ENCODE measurements at regions not wholly inside any gene's neighbourhood (a gene's known extent, or its start where the extent isn't known, plus 50 kb on each side); places are given as distances from the start of the nearest gene placed in this dataset.
A peak's percentile ranks its signal among the peaks of the same experiment; 100 is the strongest.
"Not testable (repeated sequence)": the region's sequence is repeated elsewhere in the genome, so short reads cannot be mapped to it uniquely, and the experiment has no call there.

GRCh38 chr10:44300666-44301649, 83.9 kb downstream of the CXCL12 start:
- DNase-seq, result no peak

GRCh38 chr10:44298713-44299112, 86.2 kb downstream of the CXCL12 start:
- no peak for DNase-seq

- DNase-seq, result no peak
Measured at GRCh38 chr10:44297963-44298362, 86.9 kb downstream of the CXCL12 start.

- no peak for DNase-seq
Measured at GRCh38 chr10:44295644-44296241, 89.2 kb downstream of the CXCL12 start.

GRCh38 chr10:44294726-44295412, 90.0 kb downstream of the CXCL12 start:
- DNase-seq, result no peak

DNA sequence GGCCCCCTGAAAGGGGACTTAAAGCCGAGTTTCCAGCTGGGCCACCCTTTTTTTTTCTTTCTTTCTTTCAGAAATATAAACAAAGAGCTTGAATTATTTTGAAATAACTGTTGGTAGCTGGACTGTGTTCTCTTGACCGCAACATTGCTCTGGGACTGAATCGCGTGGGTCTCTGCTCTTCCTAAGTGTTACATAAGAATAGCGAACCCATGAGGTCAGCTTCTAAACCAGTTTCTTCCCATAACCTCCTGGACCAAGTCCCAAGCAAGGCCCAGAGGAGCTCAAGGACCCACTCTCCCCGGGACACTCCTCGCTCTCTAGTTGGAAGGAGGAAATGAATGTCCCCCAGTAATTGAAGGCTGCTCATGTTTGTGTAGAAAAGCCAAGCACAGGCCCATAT, 91.1 kb downstream of the CXCL12 start:
- DNase-seq, result no peak

DNA sequence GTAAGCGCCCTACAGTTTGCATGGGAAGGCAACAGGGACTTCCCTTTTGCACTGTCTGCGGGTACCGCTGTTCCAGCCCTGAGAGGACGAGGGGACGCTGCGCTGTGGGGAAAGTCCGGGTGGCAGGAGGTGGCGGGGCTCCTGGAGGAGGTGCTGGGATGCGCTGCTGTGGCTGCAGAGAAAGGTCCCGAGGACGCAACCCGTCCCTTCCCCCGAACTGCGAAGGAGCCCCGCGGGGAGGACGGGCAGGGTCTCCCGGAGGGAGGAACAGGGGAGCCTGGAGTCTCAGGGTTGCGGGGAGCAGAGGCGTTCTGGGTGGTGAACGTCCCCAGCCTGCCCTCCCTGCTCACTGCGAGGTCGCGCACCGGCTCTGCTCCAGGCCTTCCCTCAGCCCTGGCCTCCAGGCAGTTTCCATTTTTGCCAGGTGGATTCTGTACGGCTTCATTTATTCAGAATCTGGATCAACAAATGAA, 91.6 kb downstream of the CXCL12 start:
- DNase-seq, result no peak

DNA sequence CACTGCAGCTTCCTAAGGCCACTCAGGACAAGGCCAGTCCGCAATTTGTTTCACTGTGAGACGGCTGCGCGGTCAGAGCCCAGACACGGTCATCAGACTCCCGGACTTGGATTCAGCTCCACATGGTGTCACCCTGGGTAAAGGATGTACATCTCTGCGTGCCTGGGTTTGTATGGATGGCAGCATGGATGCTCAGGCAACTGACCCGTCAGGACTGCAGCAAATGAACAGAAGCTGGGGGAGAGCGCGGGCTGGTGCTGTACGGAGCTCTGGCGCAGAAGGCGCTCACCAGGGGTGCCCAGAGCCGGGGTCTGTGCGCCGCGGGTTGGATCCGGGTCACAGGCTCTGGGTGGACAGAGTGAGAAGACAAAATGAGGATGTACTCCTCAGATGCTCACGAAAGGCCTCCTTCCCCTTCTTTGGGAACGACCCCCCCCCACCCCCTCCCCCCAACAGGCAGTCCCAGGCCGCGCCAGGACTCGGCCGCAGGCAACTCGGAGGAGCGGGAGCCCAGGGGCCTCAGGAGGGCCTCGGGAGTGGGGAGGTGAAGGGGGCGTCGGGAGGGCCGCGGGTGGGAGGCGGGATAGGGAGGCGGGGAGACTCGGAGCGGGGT, 92.4 kb downstream of the CXCL12 start:
- DNase-seq, result no peak

GRCh38 chr10:44291091-44291490, 93.8 kb downstream of the CXCL12 start:
- DNase-seq, result no peak

DNA sequence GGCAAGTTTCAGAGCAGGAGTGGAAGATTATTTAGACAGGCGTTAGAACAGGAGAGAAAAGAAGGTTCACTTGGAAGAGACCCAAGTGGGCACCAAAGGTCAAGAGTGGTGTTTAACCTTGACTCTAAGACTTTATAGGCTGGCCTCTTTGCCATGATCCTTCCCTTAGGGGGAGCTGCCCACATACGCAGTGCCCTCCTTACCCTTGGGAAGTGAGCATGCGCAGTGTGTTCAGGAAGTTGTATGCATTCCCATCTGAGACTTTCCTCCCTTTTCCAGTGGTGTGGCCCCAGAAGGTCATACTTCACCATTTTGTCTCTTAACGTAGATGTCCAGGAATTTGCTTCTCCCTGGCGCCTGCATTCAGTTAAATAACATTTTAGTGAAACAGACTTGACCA, 95.8 kb downstream of the CXCL12 start:
- no peak for DNase-seq

DNA sequence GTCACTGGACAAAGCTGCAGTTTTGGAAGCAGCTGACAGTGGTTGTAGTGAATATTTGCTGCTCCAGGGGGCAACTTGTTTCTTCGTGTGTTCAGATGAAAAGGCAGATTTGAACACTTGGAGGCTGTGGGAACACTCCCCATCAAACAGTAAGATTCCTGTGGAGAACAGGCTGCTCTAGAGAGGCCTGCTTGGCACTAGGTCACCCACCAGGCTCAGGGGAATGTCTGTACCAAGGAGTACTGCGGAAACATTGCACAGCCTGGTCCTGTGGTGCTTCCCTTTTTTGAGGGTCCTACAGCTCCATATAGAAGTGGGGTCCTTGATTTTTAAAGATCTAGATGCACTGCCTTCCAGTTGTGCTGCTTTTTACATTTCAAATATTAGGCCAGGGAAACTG, 97.5 kb downstream of the CXCL12 start:
- DNase-seq, result no peak

GRCh38 chr10:44284198-44285084, 100.5 kb downstream of the CXCL12 start:
- no peak for DNase-seq

DNA sequence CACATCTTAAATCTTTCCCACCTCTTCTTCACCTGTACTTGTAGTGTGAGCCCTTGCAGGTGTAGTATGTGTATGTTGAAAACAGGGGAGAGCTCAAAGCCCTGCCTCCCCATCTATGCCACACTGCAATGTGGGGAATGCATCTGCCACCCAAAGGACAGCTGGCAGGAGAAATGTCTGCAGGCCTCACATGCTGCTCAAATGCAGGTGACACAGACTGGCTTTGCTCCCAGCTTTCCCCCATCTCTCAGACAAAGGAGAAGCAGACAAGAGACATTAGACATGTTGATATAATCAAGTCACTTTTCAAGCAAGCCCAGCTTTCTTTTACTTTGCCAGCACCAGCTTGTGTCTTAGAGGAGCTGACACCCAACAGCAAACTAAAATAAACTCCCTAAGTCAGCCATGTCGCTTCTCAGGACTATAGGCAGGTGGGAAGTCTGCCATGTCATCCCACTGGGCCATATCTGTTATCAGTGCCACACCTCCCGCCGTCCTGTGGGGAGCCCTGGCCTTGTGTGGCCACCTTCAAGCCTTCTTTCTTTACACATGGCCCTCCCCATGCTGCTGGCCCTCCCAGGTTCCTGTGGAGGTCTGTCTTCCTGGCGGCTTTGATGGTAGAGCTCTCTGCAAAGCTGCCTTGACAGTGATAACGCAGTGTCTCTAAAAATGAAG, 102.1 kb downstream of the CXCL12 start:
- no peak for DNase-seq

DNA sequence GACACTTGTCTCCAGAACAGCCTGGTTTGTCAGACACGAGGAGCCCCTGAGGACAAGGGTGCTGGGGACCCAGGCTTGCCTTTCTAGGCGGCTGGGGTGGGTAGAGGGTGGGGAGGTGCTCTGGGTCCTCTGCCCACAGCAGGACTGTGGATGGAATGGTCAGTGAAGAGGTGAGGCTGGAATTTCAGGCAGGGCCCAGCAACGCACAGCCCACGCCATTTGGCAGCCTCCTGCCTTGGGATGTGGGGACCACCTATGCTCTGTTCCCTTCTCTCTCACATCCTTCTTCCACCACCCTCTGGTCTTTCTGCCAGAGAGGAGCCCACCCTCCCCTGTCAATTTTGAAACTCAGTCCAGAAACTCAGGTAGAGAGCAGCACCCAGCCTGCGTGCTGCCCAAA, 103.2 kb downstream of the CXCL12 start:
- DNase-seq, result no peak

DNA sequence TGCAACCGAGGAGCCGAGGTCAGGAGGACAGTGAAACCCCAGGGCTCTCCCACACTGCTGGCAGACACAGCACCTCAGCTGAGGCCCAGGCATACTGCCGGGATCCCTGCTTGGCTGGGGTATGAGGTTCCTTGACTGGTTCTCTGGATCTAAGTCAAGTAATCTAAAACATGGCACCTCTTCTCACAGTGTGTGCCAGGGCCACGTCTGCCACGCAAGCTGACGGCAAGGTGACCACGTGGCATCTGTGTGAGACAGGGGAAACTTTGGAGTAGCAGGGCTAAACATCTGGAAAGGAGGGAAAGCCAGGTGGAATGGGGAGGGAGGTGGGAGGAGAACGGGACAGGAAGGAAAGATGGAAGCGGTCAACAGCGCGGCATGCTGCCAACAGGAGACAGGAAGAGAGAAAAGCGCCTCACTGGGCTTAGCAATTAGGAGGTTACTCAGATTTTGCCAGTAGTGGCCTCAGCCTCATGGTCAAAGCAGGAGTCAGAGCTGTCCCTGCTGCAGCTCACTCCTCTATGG, 103.7 kb downstream of the CXCL12 start:
- peak; percentile 11 to 14 for DNase-seq

DNA sequence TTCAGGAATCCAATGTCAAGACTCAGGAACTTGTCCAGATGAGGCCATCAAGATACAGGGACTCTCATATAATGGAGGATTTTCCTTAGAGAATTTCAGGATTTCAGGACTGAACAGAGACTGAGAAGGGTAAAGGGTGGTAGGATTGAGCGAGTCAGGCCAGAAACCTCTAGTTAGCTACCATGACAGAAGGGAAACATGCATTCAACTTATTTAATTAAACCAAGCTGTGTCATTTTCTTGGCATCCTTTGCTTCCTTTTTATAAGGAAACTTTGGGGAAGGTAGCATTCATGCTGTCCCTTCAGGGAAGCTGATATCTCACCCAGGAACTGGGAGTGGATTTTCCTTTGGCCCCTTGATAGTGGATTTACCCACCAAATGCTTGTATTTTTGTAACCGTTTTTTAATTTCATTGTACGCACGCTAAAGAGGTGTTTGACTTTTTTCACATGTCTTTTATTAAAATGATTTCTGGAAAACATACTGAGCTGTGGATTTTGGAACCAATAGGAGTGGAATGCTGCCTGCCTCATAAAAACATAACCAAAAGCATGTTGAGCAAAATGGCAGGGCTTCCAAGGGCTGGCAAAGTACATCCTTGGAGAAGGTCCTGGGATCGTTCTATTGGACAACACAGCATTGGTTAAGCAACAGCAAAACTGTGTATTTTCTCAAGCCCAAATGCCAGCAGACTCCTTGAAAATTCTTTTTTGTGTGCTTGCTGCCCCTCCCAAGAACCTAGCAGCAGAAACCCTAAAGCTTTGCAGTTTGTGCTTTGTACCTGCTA, 104.5 kb downstream of the CXCL12 start:
- no peak for DNase-seq

DNA sequence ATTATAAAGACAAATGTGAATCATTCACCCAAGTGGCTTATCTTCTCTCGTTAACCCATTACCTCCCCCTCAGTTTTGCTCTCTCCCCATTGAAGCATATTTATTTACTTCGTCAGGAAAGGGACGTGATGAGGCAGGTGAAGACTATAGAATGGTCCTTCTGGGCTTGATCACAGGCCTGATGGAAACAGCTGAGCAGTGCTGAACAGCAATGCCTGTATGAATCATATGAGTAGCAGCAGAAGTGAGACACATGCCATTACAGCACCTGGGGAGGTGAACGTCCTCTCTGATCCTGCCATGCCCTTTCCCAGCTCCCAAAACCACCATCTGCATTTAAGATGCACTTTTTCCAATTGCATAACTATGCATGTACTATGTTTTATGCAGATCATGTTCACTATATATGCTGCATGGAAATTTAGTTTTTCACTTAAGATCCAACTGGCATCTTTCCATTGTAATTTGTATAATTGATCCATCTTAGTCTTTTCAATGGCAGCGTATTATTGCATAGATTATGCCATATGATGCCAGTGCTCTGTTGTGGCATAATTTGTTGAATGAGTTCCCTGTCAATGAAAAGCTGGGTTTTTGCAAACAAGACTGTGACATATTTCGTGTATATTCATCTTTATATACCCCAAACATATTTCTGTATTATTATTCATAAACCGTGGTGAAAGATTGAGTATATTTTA, 105.3 kb downstream of the CXCL12 start:
- no peak for DNase-seq

GRCh38 chr10:44278837-44279324, 106.0 kb downstream of the CXCL12 start:
- DNase-seq, result no peak

DNA sequence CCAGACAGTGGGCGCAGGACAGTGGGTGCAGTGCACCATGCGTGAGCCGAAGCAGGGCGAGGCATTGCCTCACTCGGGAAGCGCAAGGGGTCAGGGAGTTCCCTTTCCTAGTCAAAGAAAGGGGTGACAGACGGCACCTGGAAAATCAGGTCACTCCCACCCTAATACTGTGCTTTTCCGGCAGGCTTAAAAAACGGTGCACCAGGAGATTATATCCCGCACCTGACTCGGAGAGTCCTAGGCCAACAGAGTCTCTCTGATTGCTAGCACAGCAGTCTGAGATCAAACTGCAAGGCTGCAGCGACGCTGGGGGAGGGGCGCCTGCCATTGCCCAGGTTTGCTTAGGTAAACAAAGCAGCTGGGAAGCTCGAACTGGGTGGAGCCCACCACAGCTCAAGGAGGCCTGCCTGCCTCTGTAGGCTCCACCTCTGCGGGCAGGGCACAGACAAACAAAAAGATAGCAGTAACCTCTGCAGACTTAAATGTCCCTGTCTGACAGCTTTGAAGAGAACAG, 116.4 kb downstream of the CXCL12 start:
- DNase-seq, result not testable (repeated sequence)

All from Kasumi-1 (cell line).